Right atrium auricular region (tissue), 2 donors: ENCODE measurements at regions not wholly inside any gene's neighbourhood (a gene's known extent, or its start where the extent isn't known, plus 50 kb on each side); places are given as distances from the start of the nearest gene placed in this dataset.

ENCODE experiments used
- DNase-seq: peaks from one replicate; pipeline ENCODE4 v3.0.0-alpha.2; 2019; ENCODE audit warnings: low spot score
- H3K27ac ChIP-seq, 2 donors: fragments of 200-600 bp; sonication (generic); 1 replicate in 1 of 2; 2 replicates in 1 of 2; pipeline ENCODE4 v1.5.1; 2016 to 2019
- H3K27me3 ChIP-seq, 2 donors: fragments of 200-600 bp; sonication (generic); one replicate each; pipeline versions ENCODE4 v1.5.1 to v1.6.0; 2017 to 2019
- H3K36me3 ChIP-seq: fragments of 200-600 bp; sonication (generic); one replicate; pipeline ENCODE4 v1.5.1; 2016
- H3K4me1 ChIP-seq, 2 donors: fragments of 200-600 bp; sonication (generic); one replicate each; pipeline versions ENCODE4 v1.5.1 to v1.6.0; 2017 to 2019
- H3K4me3 ChIP-seq, 2 donors: fragments of 200-600 bp; sonication (generic); 1 replicate in 1 of 2; 2 replicates in 1 of 2; pipeline ENCODE4 v1.5.1; 2017 to 2019; ENCODE audit warnings: mild to moderate bottlenecking in 1 of 2, moderate library complexity in 1 of 2
- H3K9me3 ChIP-seq, 2 donors: fragments of 200-600 bp; sonication (generic); one replicate each; pipeline ENCODE4 v1.5.1; 2019
- TF ChIP-seq, protein P1 (sequence below), 2 donors: fragments of 200-600 bp; sonication (generic); IDR thresholded peaks; one replicate each; pipeline ENCODE4 v1.5.1; 2019; ENCODE audit warnings: antibody characterized with exemption in 2 of 2

DNA sequence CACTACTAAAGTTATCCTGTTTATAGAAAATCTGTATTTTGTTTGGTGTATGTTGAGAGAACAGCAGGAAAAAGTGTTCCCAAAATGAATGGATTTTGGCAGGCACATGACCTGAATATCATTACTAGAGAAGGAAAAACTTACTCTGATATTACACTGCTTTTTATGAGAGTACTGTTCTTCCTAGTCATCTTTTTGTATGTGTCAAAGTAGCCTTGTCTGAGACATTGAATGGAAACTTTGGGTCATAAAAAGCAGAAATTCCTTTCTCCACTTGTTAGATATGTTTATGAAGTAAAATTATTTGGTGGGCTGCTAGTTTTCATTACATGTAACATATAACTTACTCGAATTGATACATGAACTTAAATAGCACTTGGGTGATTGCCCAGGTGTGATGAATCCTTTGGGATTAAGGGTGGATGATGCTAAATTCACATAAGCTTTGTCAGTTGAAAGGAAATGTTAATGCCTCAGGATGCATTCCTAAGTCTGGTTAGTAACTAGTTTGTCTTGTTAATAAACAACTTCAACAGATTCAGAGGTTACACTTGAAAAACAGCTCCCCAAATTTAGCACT lies 206.7 kb downstream of the CENPW start:
- peaks cover 0 to 10% of the 10 kb centered on the region in 2 donors for H3K9me3 ChIP-seq
- no peak for DNase-seq
- TF ChIP-seq, protein P1, sequence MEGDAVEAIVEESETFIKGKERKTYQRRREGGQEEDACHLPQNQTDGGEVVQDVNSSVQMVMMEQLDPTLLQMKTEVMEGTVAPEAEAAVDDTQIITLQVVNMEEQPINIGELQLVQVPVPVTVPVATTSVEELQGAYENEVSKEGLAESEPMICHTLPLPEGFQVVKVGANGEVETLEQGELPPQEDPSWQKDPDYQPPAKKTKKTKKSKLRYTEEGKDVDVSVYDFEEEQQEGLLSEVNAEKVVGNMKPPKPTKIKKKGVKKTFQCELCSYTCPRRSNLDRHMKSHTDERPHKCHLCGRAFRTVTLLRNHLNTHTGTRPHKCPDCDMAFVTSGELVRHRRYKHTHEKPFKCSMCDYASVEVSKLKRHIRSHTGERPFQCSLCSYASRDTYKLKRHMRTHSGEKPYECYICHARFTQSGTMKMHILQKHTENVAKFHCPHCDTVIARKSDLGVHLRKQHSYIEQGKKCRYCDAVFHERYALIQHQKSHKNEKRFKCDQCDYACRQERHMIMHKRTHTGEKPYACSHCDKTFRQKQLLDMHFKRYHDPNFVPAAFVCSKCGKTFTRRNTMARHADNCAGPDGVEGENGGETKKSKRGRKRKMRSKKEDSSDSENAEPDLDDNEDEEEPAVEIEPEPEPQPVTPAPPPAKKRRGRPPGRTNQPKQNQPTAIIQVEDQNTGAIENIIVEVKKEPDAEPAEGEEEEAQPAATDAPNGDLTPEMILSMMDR (IDR thresholded peaks at IDR 0.05) = no peak
- no peaks in the 10 kb centered on the region for H3K36me3 ChIP-seq
- H3K4me3 ChIP-seq = no peak overlapping the region
- H3K27ac ChIP-seq = no peak overlapping the region
- H3K4me1 ChIP-seq = no peaks in the 10 kb centered on the region
- H3K27me3 ChIP-seq = no peaks in the 10 kb centered on the region

DNA sequence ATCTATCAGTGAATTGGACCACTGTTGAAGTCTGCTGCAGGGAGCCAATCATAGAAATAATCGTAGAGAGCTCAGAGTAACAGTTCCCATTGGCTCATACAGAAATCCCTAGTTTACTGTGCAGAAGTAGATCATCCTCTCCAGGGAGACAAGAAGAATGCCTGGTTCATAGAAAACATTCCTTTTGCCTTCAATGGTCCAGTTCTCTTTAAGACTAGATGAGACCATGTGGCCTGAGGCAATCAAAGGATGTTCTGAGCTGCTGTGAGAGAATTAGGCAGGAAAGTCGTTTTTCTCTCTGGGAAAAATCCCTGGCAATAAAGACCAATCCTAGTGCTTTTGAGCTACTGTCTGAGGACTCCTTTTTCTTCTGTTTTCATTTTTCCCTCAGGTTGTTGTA lies 208.4 kb downstream of the CENPW start:
- peaks cover 0 to 10% of the 10 kb centered on the region in 2 donors for H3K9me3 ChIP-seq
- H3K4me1 ChIP-seq = no peaks in the 10 kb centered on the region
- no peak overlapping the region for H3K27ac ChIP-seq
- no peak overlapping the region for H3K4me3 ChIP-seq
- no peak for DNase-seq
- TF ChIP-seq, protein P1 (IDR thresholded peaks at IDR 0.05) = no peak
- H3K27me3 ChIP-seq = no peaks in the 10 kb centered on the region
- no peaks in the 10 kb centered on the region for H3K36me3 ChIP-seq

DNA sequence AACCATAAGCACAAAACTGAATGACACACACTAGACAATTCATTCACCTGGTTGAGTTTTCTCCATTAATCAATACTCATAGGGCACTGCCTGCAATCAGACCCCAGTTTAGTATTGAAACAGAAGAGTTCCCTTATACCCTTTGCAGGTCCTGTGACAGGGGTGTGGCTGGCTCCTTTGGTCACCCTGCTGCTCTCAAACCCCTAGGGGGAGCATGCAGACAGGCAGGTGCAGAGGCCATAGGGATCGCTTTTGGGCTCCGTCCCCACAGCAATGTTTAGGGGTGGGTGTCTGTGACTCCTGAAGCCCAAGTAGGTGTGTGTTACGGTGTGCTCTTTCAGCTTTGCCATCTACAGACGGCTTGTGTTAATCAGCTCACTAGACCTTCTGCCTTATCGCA lies 210.4 kb downstream of the CENPW start:
- H3K4me1 ChIP-seq = no peaks in the 10 kb centered on the region
- H3K4me3 ChIP-seq = no peak overlapping the region
- H3K9me3 ChIP-seq = no peaks in the 10 kb centered on the region
- no peaks in the 10 kb centered on the region for H3K36me3 ChIP-seq
- TF ChIP-seq, protein P1 (IDR thresholded peaks at IDR 0.05) = no peak
- DNase-seq = no peak
- H3K27me3 ChIP-seq = no peaks in the 10 kb centered on the region
- H3K27ac ChIP-seq = no peak overlapping the region

DNA sequence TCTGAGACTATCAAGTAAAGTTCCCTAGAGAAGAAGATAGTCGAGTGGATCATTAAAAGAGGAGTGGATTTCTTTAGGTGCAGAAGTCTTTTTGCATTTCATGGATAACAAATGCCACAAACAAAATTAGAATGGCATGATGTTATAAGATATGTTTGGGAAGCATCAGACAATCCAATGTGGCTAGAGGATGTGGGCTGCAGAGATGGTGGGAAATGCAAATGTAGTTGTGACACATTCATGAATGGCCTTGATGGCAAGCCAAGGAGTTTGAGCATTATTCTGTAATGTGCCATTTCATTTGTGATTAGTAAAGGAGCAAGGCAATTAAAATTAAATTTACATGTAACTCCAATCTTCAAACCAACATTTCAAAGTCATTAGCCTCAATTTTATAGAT lies 211.9 kb downstream of the CENPW start:
- no peak overlapping the region for H3K27ac ChIP-seq
- no peak for DNase-seq
- no peaks in the 10 kb centered on the region for H3K27me3 ChIP-seq
- no peaks in the 10 kb centered on the region for H3K36me3 ChIP-seq
- H3K4me1 ChIP-seq = no peaks in the 10 kb centered on the region
- TF ChIP-seq, protein P1 (IDR thresholded peaks at IDR 0.05) = no peak
- H3K9me3 ChIP-seq = peaks cover 0 to 1% of the 10 kb centered on the region in 2 donors
- H3K4me3 ChIP-seq = no peak overlapping the region

DNA sequence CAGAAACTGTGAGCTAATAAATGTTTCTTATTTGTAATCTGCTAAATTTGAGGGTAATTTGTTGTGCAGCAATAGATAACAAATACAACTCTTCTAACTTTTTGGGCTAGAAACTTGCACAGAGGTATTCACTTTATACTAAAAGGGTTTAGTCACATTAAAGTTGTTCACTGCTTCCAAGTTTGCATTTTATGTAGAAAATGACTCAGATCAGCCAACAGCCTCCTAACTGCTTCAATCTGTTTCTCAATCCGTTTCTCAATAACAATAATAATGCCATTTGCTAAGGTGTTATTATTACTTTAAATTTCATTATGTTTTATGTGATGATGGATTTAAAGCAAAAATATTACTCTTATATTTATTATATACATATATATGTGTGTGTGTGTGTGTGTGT lies 213.9 kb downstream of the CENPW start:
- H3K4me3 ChIP-seq = no peak overlapping the region
- peaks cover 0 to 8% of the 10 kb centered on the region in 2 donors for H3K9me3 ChIP-seq
- TF ChIP-seq, protein P1 (IDR thresholded peaks at IDR 0.05) = no peak
- DNase-seq = no peak
- H3K36me3 ChIP-seq = no peaks in the 10 kb centered on the region
- no peaks in the 10 kb centered on the region for H3K27me3 ChIP-seq
- H3K27ac ChIP-seq = no peak overlapping the region
- H3K4me1 ChIP-seq = no peaks in the 10 kb centered on the region

DNA sequence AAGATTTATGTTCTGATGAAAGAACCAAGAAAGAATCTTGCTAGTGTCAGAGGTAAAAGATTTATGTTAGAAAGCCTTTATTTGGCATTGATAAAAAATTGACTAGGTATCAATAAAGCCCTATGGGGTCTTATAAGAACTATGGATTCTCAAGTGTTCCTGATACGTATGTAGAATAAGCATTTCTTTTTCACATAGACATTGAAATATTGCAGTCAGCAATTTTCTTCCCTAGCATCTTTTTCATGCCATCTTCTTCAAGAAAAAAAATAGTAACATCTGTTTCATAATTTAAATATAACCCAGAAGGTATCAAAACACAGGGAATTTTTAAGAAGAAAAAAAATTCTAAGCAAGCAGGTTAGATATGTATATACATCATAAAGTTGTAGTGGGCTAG lies 230.6 kb downstream of the CENPW start:
- Histone ChIP-seq H3K36me3 (no peaks in the 10 kb centered on the region), H3K27me3 (no peaks in the 10 kb centered on the region), H3K4me3 (no peak overlapping the region), H3K9me3 (no peaks in the 10 kb centered on the region), H3K4me1 (no peaks in the 10 kb centered on the region), H3K27ac (no peak overlapping the region)
- no peak for DNase-seq
- TF ChIP-seq, protein P1 (IDR thresholded peaks at IDR 0.05) = no peak
